ENCODE measurements at regions not wholly inside any gene's neighbourhood (a gene's known extent, or its start where the extent isn't known, plus 50 kb on each side); places are given as distances from the start of the nearest gene placed in this dataset.

GRCh38 chr5:97750576-97750975 lies 567.5 kb upstream of the RIOK2 start:
- TF ChIP-seq JUND (IDR thresholded peaks at IDR 0.05; ENCODE audit: low read depth) = no peak
- in situ Hi-C loops (cut with HindIII; ENCODE audit: low pct_unique_long_range_greater_than_20kb, low sequenced_read_pairs) = no loop called here
- DNase-seq (ENCODE audit: low read depth in 1 of 2, low spot score in 1 of 2) = no peak

- in situ Hi-C loops (cut with HindIII; ENCODE audit: low pct_unique_long_range_greater_than_20kb, low sequenced_read_pairs) = no loop called here
- no peak for TF ChIP-seq JUND (IDR thresholded peaks at IDR 0.05; ENCODE audit: low read depth)
- no peak for DNase-seq (ENCODE audit: low read depth in 1 of 2, low spot score in 1 of 2)
These were observed 568.5 kb upstream of the RIOK2 start for GRCh38 chr5:97751540-97751939.

- DNase-seq (ENCODE audit: low read depth in 1 of 2, low spot score in 1 of 2) = no peak
- TF ChIP-seq JUND (IDR thresholded peaks at IDR 0.05; ENCODE audit: low read depth) = no peak
- in situ Hi-C loops (cut with HindIII; ENCODE audit: low pct_unique_long_range_greater_than_20kb, low sequenced_read_pairs) = no loop called here
These were observed 569.8 kb upstream of the RIOK2 start for GRCh38 chr5:97752871-97753270.

- no peak for TF ChIP-seq JUND (IDR thresholded peaks at IDR 0.05; ENCODE audit: low read depth)
- in situ Hi-C loops (cut with HindIII; ENCODE audit: low pct_unique_long_range_greater_than_20kb, low sequenced_read_pairs) = no loop called here
- no peak for DNase-seq (ENCODE audit: low read depth in 1 of 2, low spot score in 1 of 2)
These were observed 579.4 kb upstream of the RIOK2 start for GRCh38 chr5:97762483-97762882.

GRCh38 chr5:97764700-97765099 lies 581.7 kb upstream of the RIOK2 start:
- in situ Hi-C loops (cut with HindIII; ENCODE audit: low pct_unique_long_range_greater_than_20kb, low sequenced_read_pairs) = no loop called here
- DNase-seq (ENCODE audit: low read depth in 1 of 2, low spot score in 1 of 2) = no peak
- TF ChIP-seq JUND (IDR thresholded peaks at IDR 0.05; ENCODE audit: low read depth) = no peak

GRCh38 chr5:97778451-97778850 lies 595.4 kb upstream of the RIOK2 start:
- in situ Hi-C loops (cut with HindIII; ENCODE audit: low pct_unique_long_range_greater_than_20kb, low sequenced_read_pairs) = no loop called here
- TF ChIP-seq JUND (IDR thresholded peaks at IDR 0.05; ENCODE audit: low read depth) = no peak
- DNase-seq (ENCODE audit: low read depth in 1 of 2, low spot score in 1 of 2) = no peak

- in situ Hi-C loops (cut with HindIII; ENCODE audit: low pct_unique_long_range_greater_than_20kb, low sequenced_read_pairs) = no loop called here
- no peak for TF ChIP-seq JUND (IDR thresholded peaks at IDR 0.05; ENCODE audit: low read depth)
- no peak for DNase-seq (ENCODE audit: low read depth in 1 of 2, low spot score in 1 of 2)
These were observed 605.3 kb upstream of the RIOK2 start for GRCh38 chr5:97788369-97788768.

GRCh38 chr5:97797994-97798451 lies 615.0 kb upstream of the RIOK2 start:
- in situ Hi-C loops (cut with HindIII; ENCODE audit: low pct_unique_long_range_greater_than_20kb, low sequenced_read_pairs) = no loop called here
- no peak for DNase-seq (ENCODE audit: low read depth in 1 of 2, low spot score in 1 of 2)
- TF ChIP-seq JUND (IDR thresholded peaks at IDR 0.05; ENCODE audit: low read depth) = no peak

GRCh38 chr5:97801461-97801860 lies 618.4 kb upstream of the RIOK2 start:
- in situ Hi-C loops (cut with HindIII; ENCODE audit: low pct_unique_long_range_greater_than_20kb, low sequenced_read_pairs) = no loop called here
- TF ChIP-seq JUND (IDR thresholded peaks at IDR 0.05; ENCODE audit: low read depth) = no peak

GRCh38 chr5:97820138-97820537 lies 637.1 kb upstream of the RIOK2 start:
- in situ Hi-C loops (cut with HindIII; ENCODE audit: low pct_unique_long_range_greater_than_20kb, low sequenced_read_pairs) = no loop called here
- DNase-seq (ENCODE audit: low read depth in 1 of 2, low spot score in 1 of 2) = no peak
- no peak for TF ChIP-seq JUND (IDR thresholded peaks at IDR 0.05; ENCODE audit: low read depth)

More at GRCh38 chr5:97801461-97801860, 618.4 kb upstream of the RIOK2 start:
- DNase-seq (ENCODE audit: low read depth in 1 of 2, low spot score in 1 of 2) = no peak

GRCh38 chr5:97832645-97833296 lies 649.7 kb upstream of the RIOK2 start:
- no peak for DNase-seq (ENCODE audit: low read depth in 1 of 2, low spot score in 1 of 2)
- in situ Hi-C loops (cut with HindIII; ENCODE audit: low pct_unique_long_range_greater_than_20kb, low sequenced_read_pairs) = no loop called here

GRCh38 chr5:97834561-97834960 lies 651.5 kb upstream of the RIOK2 start:
- in situ Hi-C loops (cut with HindIII; ENCODE audit: low pct_unique_long_range_greater_than_20kb, low sequenced_read_pairs) = no loop called here
- no peak for TF ChIP-seq JUND (IDR thresholded peaks at IDR 0.05; ENCODE audit: low read depth)
- DNase-seq (ENCODE audit: low read depth in 1 of 2, low spot score in 1 of 2) = no peak

More at GRCh38 chr5:97832645-97833296, 649.7 kb upstream of the RIOK2 start:
- TF ChIP-seq JUND (IDR thresholded peaks at IDR 0.05; ENCODE audit: low read depth) = no peak

- no peak for TF ChIP-seq JUND (IDR thresholded peaks at IDR 0.05; ENCODE audit: low read depth)
- in situ Hi-C loops (cut with HindIII; ENCODE audit: low pct_unique_long_range_greater_than_20kb, low sequenced_read_pairs) = no loop called here
- DNase-seq (ENCODE audit: low read depth in 1 of 2, low spot score in 1 of 2) = no peak
These were observed 652.1 kb upstream of the RIOK2 start for GRCh38 chr5:97835112-97835511.

GRCh38 chr5:97836816-97837215 lies 653.8 kb upstream of the RIOK2 start:
- in situ Hi-C loops (cut with HindIII; ENCODE audit: low pct_unique_long_range_greater_than_20kb, low sequenced_read_pairs) = no loop called here
- DNase-seq (ENCODE audit: low read depth in 1 of 2, low spot score in 1 of 2) = no peak
- no peak for TF ChIP-seq JUND (IDR thresholded peaks at IDR 0.05; ENCODE audit: low read depth)

All from T47D (cell line).